Left ventricle myocardium superior (tissue), 1 donor: ENCODE measurements at regions not wholly inside any gene's neighbourhood (a gene's known extent, or its start where the extent isn't known, plus 50 kb on each side); places are given as distances from the start of the nearest gene placed in this dataset.

Experiments used
- ATAC-seq: fragments of 200-7000 bp; cut with Tn5 transposase; one replicate; pipeline ENCODE4 v1.9.1; 2020; ENCODE audit warnings: mild to moderate bottlenecking, moderate library complexity
- DNase-seq: peaks from one replicate; pipeline ENCODE4 v3.0.0-alpha.2; 2020
- intact Hi-C: fragments of 100-400 bp; cut with micrococcal nuclease; formaldehyde crosslinking; loops from one replicate; pipeline ENCODE4 v1.11.0; 2022
- donor health status: DM: no; HTN: yes; CAD: no; lungs with severe emphysema.

DNA sequence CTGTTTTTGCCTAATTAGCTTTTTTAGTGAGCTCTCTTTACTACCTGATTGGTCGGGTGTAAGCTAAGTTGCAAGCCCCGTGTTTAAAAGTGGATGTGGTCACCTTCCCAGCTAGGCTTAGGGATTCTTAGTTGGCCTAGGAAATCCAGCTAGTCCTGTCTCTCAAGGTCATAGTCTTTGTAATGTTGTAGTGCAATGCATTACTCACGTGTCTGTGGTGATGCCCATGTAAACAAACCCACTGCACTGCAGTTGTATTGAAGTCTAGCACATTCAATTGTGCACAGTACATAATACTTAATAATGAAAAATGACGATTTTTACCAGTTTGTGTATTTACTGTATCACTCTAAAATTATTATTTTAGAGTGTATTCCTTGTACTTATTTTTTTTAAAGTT lies 335.5 kb downstream of the NUAK1 start:
- DNase-seq (no peak), ATAC-seq (no peak)
- intact Hi-C loops, result no loop called here

DNA sequence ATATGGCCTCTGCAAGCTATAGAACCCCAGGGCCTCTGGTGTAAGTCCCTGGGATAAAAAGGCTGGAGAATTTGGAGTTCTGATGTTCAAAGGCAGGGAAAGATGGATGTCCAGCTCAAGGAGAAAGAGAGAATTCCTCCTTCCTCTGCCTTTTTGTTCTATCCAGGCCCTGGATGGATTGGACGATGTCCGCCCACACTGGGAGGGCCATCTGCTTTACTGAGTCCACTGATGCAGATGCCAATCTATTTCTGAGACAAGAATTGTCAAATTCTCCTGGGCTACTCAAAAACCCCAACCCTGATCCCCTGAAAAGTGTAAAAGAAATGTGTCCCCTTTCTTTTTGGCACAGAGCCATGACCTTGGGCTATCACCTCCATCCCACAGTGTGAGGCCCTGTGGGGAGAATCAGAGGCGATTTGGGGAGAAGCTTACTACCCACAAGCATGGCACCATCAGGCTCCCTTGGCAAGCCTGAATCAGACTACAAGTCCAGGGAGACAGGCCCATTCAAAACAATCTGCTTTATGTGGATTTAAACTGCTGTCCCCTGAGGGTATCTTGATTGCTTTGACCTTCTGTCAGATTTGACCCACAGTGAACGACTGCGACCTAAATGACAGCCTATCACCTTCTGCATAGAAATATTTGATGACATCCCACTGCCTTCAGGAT lies 334.0 kb downstream of the NUAK1 start:
- DNase-seq (no peak), ATAC-seq (no peak)
- intact Hi-C loops, result no loop called here

- ATAC-seq (peak; percentile 80), DNase-seq (peak; percentile 44)
- intact Hi-C loops, result no loop called here
Observed at GRCh38 chr12:105805730-105806399, 332.9 kb downstream of the NUAK1 start.

GRCh38 chr12:105806400-105806770 lies 332.4 kb downstream of the NUAK1 start:
- intact Hi-C loops, result no loop called here
- ATAC-seq (no peak), DNase-seq (no peak)

DNA sequence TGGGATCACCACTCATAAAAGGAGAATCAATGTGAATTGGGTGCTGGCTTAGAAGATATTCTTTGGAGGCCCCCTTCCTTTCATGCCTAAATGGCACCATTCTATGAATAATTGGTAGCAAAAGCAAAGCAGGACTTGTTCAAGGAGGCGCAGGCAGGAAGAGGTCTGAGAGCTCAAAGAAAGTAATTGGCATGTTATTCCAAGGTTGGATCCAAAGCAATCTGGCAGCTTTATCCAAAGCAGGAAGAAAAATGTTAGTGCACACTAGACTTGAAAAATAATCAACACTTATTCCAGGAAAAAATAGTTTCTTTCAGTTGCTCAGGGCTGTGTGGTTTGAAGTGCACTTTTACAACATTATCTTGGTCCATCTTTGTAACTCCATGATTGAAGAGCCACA lies 326.4 kb downstream of the NUAK1 start:
- intact Hi-C loops, result no loop called here
- DNase-seq (no peak), ATAC-seq (no peak)

DNA sequence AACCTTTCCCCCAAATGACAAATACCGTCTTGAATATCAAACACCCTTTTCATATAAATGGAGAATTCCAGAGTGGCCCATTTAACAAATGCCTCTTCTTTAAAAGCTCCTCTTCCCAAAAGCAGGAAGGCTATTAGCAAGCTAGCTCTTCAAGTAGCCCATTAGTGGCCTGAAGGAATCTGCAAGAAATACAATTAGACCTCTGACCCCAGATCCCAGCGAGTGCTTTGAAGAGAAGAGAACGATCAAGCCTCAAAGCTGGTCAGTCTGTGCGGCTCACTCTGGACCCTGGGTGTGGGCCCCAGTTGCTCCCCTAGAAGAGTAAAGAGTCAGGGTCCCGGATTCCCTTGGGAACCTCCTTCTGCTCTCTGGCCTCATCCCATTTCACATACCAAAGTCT lies 325.6 kb downstream of the NUAK1 start:
- intact Hi-C loops, result no loop called here
- ATAC-seq (no peak), DNase-seq (no peak)

DNA sequence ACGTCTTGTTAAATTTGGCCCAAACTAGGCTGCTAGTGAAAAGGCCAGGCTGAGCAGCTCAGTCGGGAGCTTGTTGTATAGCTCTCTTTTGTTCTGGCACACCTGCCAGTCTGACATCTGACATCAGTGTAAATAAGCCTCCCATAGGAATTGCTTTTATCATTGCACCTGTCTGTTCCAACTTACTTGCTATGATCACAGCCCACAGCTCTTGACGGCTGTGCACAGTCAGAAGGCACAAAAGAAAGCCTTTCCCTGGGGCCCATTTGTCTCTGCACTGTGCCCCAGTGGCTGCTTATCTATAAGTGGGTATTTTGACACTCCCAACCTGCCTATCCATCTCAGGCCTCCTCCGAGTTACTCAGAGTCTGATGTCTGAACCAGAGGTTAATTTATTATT lies 324.5 kb downstream of the NUAK1 start:
- intact Hi-C loops, result no loop called here
- ATAC-seq (peak; percentile 57), DNase-seq (no peak)

GRCh38 chr12:105819549-105819948 lies 319.2 kb downstream of the NUAK1 start:
- intact Hi-C loops, result no loop called here
- DNase-seq (no peak), ATAC-seq (no peak)

DNA sequence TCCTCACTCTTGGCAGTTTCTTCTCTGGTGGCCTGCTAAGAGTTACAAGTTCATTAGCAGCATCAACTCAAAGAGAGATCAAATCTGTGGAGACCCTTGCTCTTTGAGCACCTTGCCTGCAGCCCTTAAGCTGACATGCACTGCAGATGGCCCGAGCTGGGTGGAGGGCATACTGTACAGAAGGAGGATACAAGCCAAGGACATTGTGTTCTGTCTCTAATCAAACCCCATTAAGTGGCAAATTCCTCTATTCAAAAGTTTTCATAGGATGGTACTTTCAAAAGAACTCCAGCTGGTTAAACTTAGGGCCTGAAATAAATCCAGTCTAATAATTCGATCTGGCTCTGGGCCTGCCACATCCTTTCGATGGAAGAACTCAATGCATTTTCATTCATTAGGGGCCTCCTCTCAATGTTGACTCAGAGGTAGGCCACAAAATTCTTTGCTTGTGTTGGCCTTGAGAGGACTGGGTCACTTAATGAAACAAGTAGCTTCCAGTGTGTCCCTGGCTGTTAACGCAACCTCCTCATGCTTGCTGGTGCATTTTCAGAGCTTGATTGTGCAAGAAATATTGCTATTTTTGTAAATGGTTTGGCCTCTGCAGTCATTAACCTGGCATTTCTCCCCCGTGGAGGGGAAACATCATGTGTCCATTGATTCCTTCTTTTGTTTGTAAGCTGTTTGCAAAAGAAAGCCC lies 318.2 kb downstream of the NUAK1 start:
- ATAC-seq (peak; percentile 89), DNase-seq (peak; percentile 40)
- intact Hi-C loops, result no loop called here

GRCh38 chr12:105822131-105823105 lies 316.3 kb downstream of the NUAK1 start:
- DNase-seq, result no peak
- no peak for ATAC-seq
- intact Hi-C loops, result no loop called here

DNA sequence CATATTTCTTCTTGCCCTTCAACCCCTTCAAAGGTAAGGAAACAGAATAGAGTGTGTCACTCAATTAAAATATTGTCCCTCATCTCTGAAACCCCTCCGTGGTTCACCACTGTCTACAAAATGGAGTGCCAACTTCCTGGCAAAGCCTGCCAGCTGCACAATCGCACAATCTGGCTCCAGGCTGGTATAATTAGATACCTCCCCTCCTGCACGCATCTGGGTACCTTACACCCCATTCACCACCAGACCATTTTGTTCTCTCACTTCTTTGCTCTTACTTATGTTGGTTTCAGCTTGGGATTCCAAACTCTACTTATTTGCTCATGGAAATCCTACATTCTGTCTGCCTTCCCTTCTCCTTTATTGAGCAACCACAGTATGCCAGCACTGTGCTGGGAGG lies 314.9 kb downstream of the NUAK1 start:
- intact Hi-C loops, result no loop called here
- no peak for DNase-seq
- ATAC-seq, result no peak

DNA sequence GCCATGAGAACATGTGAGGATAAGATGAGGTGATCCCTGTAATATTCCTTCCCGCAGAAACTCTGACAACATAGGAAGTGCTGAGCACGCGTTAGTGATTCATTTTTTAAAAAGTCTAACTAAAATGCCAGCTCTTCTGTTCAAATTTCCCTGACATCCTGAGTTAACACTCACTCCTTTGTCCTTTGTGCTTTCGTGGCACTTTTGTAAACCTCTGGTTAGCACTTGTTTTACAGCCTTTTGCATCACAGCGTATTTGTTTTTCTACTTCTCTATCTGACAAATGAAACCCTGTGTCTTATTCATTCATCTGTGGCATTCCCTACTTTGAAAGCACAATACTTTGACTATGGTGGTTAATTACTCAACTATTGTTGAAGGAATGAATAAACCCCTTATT lies 313.6 kb downstream of the NUAK1 start:
- intact Hi-C loops, result no loop called here
- no peak for ATAC-seq
- DNase-seq, result no peak

GRCh38 chr12:105831372-105831771 lies 307.4 kb downstream of the NUAK1 start:
- ATAC-seq, result no peak
- intact Hi-C loops, result no loop called here

DNA sequence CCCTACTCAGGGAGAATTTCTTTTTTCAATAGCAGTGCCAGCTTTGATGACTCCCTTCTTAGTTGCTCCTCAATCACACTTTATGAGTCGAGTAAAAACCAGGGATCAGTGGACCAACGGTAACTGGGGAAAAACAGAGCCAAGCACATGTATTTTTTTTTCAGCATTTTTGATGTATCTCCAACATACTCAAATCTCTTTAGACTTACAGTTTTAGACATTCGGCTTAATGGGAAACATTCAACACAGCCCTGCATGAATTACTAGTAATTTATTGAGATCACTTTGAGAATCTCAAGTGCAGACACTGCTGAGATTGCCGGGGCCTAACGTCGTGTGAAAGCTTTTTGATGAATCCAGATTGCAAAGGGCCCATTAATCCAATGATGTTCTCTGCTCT lies 306.7 kb downstream of the NUAK1 start:
- ATAC-seq (no peak), DNase-seq (no peak)
- intact Hi-C loops, result no loop called here

More at GRCh38 chr12:105831372-105831771, 307.4 kb downstream of the NUAK1 start:
- DNase-seq, result no peak

GRCh38 chr12:105832806-105833205 lies 305.9 kb downstream of the NUAK1 start:
- DNase-seq (no peak), ATAC-seq (no peak)
- intact Hi-C loops, result no loop called here

DNA sequence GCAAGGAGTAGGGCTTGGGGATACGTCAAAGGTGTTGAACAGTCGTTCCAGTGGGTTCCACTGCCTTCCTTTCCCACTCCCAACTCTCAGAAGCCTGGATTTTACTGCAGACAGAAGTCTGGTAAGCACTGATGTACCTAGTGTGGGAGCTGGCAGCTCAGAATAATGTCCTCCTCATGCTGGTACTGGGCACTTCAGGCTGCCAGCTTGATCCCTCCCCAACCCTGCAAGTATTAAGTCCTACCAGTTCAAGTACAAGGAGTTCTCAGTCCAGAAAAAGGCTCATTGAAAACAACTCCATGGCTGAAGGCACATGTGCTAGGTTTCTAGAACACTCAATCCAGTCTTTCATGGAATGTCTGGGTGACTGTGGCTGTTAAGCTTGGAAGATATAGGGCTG lies 304.3 kb downstream of the NUAK1 start:
- intact Hi-C loops, result no loop called here
- no peak for ATAC-seq
- no peak for DNase-seq

DNA sequence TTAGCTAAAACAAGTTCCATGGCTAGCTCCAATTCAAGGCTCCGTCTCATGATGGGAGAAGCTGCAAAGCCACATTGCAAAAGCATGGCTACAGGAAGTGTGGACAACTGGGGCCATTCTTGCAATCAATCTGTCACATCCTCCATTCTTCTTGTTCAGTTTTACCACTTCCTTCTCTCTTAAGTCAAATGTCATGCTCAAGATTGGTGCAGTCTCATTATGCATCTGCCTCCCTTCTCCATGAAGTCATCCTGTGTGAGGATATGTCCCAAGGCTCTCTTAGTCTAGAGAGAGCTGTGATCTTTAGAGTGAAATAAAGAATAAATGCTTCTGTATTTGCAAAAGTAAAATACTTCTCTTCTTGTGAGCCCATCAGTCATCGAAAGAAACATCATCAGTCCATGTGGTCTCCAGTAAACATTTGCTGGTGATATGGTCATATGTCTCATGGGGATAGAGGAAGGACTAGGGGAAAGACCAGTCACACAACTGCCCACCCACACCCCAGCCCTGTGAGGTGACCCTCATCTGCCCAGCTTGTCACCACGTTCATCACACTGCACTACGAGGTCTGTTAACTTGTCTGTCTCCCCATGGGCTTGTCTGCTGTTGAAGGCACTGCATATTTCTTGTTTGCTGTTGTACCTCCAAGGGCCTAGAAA lies 303.0 kb downstream of the NUAK1 start:
- intact Hi-C loops, result no loop called here
- ATAC-seq (no peak), DNase-seq (no peak)

GRCh38 chr12:105836242-105836622 lies 302.5 kb downstream of the NUAK1 start:
- ATAC-seq (peak; percentile 82), DNase-seq (no peak)
- intact Hi-C loops, result no loop called here

GRCh38 chr12:105839629-105840127 lies 299.1 kb downstream of the NUAK1 start:
- ATAC-seq, result no peak
- intact Hi-C loops, result no loop called here

More at GRCh38 chr12:105839629-105840127, 299.1 kb downstream of the NUAK1 start:
- no peak for DNase-seq
